Activated naive CD4-positive, alpha-beta T cell treated with anti-CD3 and anti-CD28 coated beads, Interleukin-2, amount 50 U/mL, for 72 hours (primary cell): ENCODE measurements at regions not wholly inside any gene's neighbourhood (a gene's known extent, or its start where the extent isn't known, plus 50 kb on each side); places are given as distances from the start of the nearest gene placed in this dataset.
A peak's percentile ranks its signal among the peaks of the same experiment; 100 is the strongest.
"Not testable (repeated sequence)": the region's sequence is repeated elsewhere in the genome, so short reads cannot be mapped to it uniquely, and the experiment has no call there.

ENCODE experiments used
- ATAC-seq, 2 donors: fragments of 150-1000 bp; cut with Tn5 transposase; 2 replicates each; pipeline ENCODE4 v1.10.0; 2021; ENCODE audit warnings: mild to moderate bottlenecking in 2 of 2, moderate library complexity in 2 of 2
- DNase-seq, 2 donors: peaks; one replicate each; pipeline ENCODE4 v3.0.0; 2021 to 2022; ENCODE audit warnings: low spot score in 2 of 2
- H3K27ac Mint-ChIP-seq, 2 donors: one replicate each; pipeline ENCODE4 v1.8.0; 2022; ENCODE audit warnings: mild to moderate bottlenecking in 2 of 2, mixed read lengths in 2 of 2
- H3K36me3 Mint-ChIP-seq, 2 donors: one replicate each; pipeline ENCODE4 v1.8.0; 2022; ENCODE audit warnings: mixed read lengths in 2 of 2
- H3K9me3 Mint-ChIP-seq, 2 donors: one replicate each; pipeline ENCODE4 v1.8.0; 2022; ENCODE audit warnings: mixed read lengths in 2 of 2

DNA sequence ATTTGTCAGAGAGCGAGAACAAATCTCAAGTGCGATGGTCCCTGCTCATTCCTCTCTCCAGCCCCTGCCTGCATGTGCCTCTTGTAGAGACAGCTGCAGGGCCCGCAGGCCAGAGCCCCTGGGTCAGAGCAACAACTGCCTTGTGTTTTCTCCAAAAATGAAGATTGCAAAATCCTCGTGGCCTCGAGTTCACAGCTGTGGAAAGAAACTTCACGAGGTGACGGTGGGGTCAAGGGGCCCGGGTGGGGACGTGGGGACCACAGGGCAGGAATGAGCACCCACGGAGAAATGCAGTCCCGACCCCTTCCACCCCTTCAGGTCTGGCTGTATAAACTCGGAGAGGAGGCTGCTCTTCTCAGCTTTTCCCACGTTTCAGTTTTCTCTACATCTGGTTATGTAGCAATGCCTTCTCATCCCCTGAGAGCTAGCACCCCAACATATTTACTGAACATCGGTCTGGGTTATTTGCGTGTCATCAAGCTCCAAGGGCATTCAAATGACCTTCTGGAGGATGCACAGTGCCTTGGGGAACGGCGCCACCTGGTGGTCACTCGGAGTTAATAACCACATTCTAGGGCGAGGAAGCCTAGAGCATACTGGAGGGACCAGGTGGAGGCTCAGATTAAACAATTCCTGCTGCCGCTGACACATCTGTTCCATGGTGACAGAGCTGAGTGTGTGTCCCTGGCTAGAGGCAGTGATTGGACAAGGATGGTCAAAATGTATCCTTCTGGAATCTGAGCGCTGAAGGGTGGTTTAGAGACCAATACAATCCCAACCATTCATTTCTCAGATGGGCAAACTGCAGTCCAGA lies 91.4 kb upstream of the CYRIA start:
- DNase-seq: peak; percentile 67 to 69
- Mint-ChIP-seq H3K9me3 (no peaks in the 10 kb centered on the region), H3K27ac (no peak overlapping the region), H3K36me3 (no peaks in the 10 kb centered on the region)
- peak; percentile 76 to 94 for ATAC-seq

DNA sequence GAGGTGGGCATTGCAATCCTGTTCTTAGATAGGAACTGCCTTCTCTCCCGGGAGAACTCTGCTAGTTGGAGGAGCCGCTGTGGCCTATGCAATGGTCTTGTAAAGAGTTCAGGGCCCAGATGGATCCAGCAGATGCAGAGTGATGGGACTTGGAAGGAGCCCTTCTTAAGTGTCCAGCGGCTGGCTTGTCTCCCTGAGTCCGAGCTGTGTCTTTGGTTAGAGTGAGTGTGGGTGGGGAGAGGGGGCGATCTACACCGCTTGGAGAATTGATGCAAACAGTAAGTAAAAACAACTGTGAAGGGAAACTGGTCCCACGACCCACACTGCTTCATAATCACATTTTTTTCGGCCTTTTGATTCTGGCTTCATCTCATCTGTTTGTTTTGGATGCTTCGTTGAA lies 89.8 kb upstream of the CYRIA start:
- no peaks in the 10 kb centered on the region for H3K9me3 Mint-ChIP-seq
- ATAC-seq: no peak
- no peak for DNase-seq
- no peaks in the 10 kb centered on the region for H3K36me3 Mint-ChIP-seq
- H3K27ac Mint-ChIP-seq: no peak overlapping the region

DNA sequence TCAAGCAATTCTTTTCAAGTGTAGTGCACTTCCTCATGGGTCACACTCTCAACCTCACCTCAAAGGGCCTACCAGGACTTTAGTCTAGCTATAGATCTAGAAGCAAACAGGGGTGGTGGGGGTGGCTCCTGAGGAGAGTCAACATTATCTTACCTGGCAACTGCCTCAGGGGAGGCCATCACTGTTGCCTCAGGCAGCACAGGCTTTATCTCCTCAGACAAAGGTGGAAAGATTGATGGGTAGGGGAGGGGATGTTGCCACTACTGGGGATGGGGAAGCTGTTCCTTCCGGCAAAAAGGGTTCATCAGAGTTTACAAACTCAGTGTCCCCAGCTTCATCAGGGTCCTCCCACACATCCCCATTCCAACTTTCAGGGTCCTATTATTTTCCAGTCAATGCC lies 87.4 kb upstream of the CYRIA start:
- H3K9me3 Mint-ChIP-seq, H3K36me3 Mint-ChIP-seq, ATAC-seq, H3K27ac Mint-ChIP-seq, DNase-seq: not testable (repeated sequence)

DNA sequence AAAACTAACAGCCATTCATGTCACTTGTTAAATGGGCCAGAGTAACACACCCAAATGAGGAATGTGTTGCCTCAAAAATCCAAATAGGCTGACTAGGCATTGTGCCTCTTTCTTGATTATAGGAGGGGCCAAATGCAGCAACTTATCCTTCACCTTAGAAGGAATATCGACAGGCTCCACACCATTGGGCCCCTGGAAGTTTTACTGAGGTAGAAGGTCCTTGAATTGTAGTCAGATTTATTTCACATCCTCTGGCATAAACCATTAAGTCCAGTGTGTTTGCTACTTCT lies 85.2 kb upstream of the CYRIA start:
- not testable (repeated sequence) for H3K27ac Mint-ChIP-seq, H3K36me3 Mint-ChIP-seq, ATAC-seq, DNase-seq
- H3K9me3 Mint-ChIP-seq: peaks cover 0 to 10% of the 10 kb centered on the region in 2 donors

DNA sequence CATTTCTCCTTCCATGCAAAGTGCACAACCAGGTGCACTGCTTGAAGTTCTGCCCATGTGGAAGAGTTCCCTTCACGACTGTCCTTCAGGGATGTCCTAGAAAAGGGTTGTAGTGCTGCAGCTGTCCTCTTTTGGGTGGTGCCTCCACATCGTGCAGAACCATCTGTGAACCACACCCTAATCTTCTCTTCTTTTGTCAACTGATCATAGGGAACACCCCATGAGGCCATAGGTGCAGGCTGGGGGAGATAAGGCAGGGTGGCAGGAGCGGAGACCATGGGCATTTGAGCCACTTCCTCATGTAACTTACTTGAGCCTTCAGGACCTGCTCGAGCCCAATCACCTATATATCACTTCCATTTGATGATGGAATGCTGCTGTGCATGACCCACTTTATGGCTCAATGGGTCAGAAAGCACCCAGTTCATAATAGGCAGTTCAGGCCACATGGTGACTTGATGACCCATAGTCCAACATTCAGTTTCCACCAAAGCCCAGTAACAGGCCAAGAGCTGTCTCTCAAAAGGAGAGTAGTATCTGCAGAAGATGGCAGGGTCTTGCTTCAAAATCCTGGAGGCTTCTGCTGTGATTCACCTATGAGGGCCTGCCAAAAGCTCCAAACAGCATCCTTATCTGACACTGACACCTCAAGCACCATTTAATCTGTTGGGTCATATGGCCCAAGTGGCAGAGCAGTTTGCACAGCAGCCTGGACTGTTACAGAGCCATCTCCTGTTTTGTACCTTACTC lies 84.7 kb upstream of the CYRIA start:
- H3K36me3 Mint-ChIP-seq: peaks cover 0 to 6% of the 10 kb centered on the region in 2 donors
- H3K9me3 Mint-ChIP-seq: peaks cover 0 to 10% of the 10 kb centered on the region in 2 donors
- no peak overlapping the region for H3K27ac Mint-ChIP-seq
- DNase-seq: no peak
- no peak for ATAC-seq

DNA sequence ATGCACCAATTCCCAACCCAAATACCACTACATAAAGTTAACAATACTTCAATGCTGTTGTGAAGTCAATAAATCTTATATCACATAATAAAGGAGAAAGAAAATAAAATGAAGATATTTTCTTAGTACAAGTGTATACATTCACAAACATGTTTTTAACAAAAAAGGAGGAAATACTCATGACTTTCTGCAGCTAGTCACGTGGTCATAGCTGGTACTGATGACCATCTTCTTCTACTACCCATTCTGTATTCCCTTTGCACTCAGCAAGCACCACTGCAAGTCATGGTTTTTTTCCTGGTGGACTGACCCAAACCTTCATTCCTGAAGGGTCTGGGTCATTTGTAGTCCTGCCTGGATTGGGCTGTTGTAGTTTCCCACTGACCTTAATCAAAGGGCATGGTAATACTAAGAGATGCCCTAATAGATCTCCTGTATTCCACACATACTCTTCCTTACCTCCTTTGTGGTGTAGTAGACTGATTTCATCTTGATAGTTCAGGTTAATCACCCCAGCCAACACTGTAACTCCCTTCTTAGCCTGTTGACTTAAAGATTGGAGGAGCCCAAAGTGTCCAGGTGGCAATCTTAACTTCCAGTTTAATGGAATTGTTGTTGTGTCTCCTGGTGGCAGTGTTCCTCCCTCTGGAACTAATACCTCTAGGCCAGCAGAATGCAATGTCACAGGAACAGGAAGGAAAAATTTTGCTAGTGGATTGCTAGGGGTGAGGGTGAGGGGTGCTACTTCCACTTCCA lies 83.1 kb upstream of the CYRIA start:
- not testable (repeated sequence) for DNase-seq, H3K27ac Mint-ChIP-seq, ATAC-seq, H3K36me3 Mint-ChIP-seq
- peaks cover 5 to 10% of the 10 kb centered on the region in 2 donors for H3K9me3 Mint-ChIP-seq

DNA sequence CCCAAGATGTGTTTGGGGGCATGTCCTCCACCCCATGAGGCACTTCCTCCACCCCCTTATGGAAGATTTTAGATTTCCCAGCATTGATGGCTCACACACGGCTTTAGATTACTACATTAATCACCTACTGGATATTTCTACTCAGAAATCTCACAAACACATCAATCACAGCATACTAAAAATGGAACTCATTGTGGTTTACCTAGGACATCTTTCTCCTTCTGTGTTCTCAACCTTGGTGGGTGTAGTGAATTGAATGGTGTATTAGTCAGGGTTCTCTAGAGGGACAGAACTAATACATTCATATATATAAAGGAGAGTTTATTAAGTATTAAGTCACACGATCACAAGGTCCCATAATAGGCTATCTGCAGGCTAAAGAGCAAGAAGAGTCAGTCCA lies 82.1 kb upstream of the CYRIA start:
- peak overlapping the region; percentile 87 to 96 for H3K27ac Mint-ChIP-seq
- DNase-seq: no peak
- peak; percentile 76 to 89 for ATAC-seq
- H3K36me3 Mint-ChIP-seq: peaks cover 0 to 6% of the 10 kb centered on the region in 2 donors
- H3K9me3 Mint-ChIP-seq: peaks cover 5 to 10% of the 10 kb centered on the region in 2 donors

DNA sequence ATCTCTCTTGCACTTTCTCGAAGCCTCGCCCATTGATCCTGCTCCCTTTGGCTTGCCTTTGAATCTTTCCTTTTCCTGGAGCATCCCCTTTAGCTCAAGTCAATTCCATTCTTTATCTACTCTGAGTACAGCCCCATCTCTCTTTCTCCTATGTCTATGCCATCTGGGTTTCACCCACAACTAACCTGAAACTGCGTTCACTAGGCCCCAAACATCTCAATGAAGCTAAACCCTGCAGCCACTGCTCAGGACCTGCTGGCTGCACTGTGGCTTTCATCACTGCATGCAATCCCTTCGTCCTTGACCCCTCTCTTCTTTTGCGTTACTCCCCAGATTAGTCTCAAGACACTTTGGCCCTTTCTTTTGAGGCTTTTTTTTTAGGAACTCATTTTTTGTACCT lies 81.6 kb upstream of the CYRIA start:
- Mint-ChIP-seq H3K36me3 (peaks cover 0 to 6% of the 10 kb centered on the region in 2 donors), H3K9me3 (peaks cover 5 to 10% of the 10 kb centered on the region in 2 donors), H3K27ac (peak overlapping the region; percentile 87 to 96)
- no peak for DNase-seq
- ATAC-seq: peak; percentile 47 to 66

DNA sequence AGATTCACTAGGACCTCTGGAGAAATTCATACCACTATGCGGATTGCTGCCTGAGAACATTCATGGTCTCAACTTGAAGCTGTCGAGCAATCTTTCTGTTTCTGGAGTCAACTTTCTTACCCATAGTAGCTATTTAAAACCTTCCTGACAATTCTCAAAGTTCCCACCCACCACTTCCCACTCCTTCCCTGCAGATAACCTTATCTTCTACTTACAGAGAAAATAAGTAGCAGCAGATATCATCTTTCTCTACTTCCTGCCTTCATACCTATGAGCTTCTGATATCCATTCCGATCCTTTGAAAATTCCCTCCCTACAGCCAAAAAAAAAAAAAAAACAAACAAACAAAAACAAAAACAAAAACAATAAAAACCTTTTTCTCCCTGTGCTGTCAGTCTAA lies 81.2 kb upstream of the CYRIA start:
- peaks cover 0 to 6% of the 10 kb centered on the region in 2 donors for H3K36me3 Mint-ChIP-seq
- DNase-seq (no peak), ATAC-seq (no peak)
- H3K27ac Mint-ChIP-seq: peak overlapping the region; percentile 87 to 96
- peaks cover 5 to 10% of the 10 kb centered on the region in 2 donors for H3K9me3 Mint-ChIP-seq

DNA sequence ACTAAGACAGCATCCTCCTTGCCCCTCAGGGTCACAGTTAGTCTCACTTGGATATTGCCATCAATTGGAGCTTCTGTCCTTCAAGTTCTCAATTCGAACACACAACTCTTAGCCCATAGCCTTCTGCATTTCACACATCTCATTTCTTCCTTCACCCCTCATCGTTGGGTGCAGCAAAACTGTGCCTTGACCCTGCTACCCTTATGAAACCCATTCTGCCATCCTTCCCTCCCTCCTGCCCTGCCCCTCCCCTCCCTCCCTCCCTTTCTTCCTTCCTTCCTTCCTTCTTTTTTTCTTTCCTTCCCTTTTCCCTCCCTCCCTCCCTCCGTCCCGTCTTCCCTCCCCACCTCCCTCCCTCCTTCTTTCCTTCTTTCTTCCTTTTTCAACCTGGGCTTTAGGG lies 80.7 kb upstream of the CYRIA start:
- ATAC-seq (no peak), DNase-seq (no peak)
- H3K36me3 Mint-ChIP-seq: peaks cover 0 to 6% of the 10 kb centered on the region in 2 donors
- H3K27ac Mint-ChIP-seq: peak overlapping the region in 1 of 2 donors; percentile 67
- peaks cover 5 to 10% of the 10 kb centered on the region in 2 donors for H3K9me3 Mint-ChIP-seq

DNA sequence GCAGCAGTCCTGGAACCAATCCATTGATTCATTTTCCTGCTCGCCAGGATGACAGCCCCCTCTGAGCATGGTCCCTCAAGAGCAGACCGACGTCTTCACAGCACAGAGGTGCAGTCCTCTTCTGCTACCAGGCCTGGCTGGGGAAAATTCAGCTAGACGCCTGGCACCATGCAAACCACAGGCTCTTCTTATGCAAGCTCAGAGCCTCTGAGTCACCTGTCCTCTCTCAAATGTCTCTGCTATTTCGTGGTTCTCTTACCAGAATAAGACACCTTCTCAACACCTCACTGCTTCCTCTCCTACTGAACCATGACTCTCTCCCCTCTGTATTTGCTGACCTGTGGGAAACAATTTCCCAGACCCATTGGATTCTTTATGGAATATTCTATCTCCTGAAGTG lies 79.8 kb upstream of the CYRIA start:
- H3K27ac Mint-ChIP-seq: peak overlapping the region; percentile 13 to 67
- peaks cover 0 to 6% of the 10 kb centered on the region in 2 donors for H3K36me3 Mint-ChIP-seq
- DNase-seq (no peak), ATAC-seq (peak; percentile 77 to 79)
- peaks cover 5 to 10% of the 10 kb centered on the region in 2 donors for H3K9me3 Mint-ChIP-seq

DNA sequence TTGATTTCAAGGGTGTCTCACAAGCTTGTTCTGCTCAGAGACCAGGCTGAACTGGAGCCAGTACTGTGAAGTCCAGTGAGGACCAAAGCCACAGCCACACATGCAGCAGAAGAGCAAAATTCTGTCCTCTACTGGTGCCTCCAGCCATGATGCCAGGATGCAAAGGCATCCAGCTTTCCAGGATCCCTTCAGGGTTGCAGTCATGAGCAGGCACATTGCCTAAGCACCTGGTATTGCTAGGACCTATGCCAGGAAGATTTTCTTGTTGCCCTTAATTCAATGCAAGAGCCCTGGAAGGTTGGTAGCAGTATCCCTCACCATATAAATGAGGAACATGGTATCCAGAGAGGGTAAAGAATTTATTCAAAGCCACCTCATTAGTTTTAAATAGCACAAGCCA lies 78.9 kb upstream of the CYRIA start:
- Mint-ChIP-seq H3K27ac (no peak overlapping the region), H3K9me3 (peaks cover 5 to 10% of the 10 kb centered on the region in 2 donors)

DNA sequence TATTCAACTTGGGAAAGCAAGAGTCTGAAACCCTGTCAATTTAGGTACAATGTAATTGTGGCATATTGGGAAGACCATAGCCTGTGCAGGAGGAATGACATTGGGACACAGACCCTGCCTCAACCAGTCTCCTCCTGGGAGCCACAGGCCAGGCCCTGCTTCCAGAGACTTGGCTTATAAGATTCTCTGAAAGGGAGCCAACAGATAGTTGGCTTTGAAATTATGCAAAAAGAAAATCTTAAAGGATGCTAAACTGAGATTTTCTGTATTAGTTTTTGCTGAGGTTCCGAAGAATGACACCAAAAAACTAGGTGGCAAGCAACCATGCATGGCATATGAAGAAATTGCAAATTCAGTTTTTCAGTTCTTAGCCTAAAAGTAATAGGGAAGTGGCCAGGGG lies 76.4 kb upstream of the CYRIA start:
- ATAC-seq (no peak), DNase-seq (no peak)
- H3K27ac Mint-ChIP-seq: no peak overlapping the region
- peaks cover 0 to 1% of the 10 kb centered on the region in 2 donors for H3K36me3 Mint-ChIP-seq
- peaks cover 4 to 7% of the 10 kb centered on the region in 2 donors for H3K9me3 Mint-ChIP-seq

More for the DNA sequence above, 78.9 kb upstream of the CYRIA start:
- DNase-seq (no peak), ATAC-seq (no peak)
- H3K36me3 Mint-ChIP-seq: peaks cover 0 to 6% of the 10 kb centered on the region in 2 donors

DNA sequence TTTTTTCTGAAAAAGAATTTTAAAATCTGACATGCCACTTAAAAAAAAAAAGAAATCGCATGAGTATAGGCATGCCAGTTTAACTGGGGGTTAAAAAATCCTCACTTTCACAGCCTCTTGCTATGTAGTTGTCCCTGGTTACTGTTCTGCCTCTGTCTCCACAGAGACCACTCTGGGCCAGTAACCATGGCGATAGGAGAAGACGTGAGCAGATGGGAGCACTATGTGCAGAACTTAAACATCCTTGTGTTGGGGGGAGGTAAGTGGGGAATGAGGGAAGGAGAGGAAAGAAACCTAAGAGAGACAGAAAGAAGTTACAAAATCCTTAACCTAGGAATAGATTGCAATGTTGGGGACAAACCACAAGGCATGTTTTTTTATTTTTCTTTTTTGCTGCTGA lies 75.9 kb upstream of the CYRIA start:
- peaks cover 1 to 8% of the 10 kb centered on the region in 2 donors for H3K9me3 Mint-ChIP-seq
- H3K27ac Mint-ChIP-seq: no peak overlapping the region
- no peak for DNase-seq
- no peaks in the 10 kb centered on the region for H3K36me3 Mint-ChIP-seq
- no peak for ATAC-seq

DNA sequence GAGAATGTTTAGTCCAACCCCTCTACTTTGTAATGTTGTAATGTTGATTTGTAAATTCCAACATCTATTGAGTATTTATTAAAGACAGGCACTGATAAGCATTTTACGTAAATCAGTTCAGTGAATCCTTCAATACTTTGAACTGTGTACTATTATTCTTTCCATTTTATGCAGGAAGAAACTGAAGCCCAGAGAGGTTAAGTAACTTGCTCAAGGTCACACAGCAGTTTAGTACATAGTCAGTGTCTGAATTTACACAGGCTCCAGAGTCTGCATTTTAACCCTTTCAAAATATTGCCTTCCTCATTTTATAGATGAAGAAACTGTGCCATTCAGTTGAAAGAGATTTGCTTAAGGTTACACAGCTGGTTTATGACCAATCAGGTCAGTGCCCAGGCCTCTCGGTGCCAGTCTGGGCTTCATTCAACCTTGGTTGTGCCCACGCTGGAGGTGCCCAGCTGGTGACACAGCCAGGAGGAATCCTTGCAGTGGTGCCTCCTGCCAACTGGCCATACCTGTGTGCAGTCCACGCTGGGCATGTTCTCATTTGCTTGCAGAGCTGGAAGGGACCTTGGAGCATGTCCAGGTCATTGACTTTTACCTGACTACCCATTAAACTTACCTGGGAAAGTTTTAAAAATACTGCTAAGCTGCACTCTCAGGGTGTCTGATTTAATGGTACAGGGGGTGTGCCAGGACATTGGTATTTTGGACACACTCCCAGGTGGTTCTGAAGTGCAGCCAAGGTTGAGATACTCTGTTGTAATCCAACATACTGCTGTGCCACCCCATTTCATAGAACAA lies 74.3 kb upstream of the CYRIA start:
- H3K9me3 Mint-ChIP-seq: peaks cover 0 to 8% of the 10 kb centered on the region in 2 donors
- no peaks in the 10 kb centered on the region for H3K36me3 Mint-ChIP-seq
- DNase-seq: no peak
- no peak overlapping the region for H3K27ac Mint-ChIP-seq
- ATAC-seq: no peak
